SK-N-SH treated with all-trans-retinoic acid at 6 μM for 48 hours (cell line): ENCODE measurements at regions not wholly inside any gene's neighbourhood (a gene's known extent, or its start where the extent isn't known, plus 50 kb on each side); places are given as distances from the start of the nearest gene placed in this dataset.

Experiments
- ATAC-seq: fragments of 200-7000 bp; cut with Tn5 transposase; 3 replicates; pipeline ENCODE4 v1.9.1; 2020; ENCODE audit warnings: mild to moderate bottlenecking, moderate library complexity
- BACH2 ChIP-seq: fragments of 250-450 bp; sonication (Bioruptor Pico); IDR thresholded peaks from 2 replicates; pipeline ENCODE4 v1.9.0; 2021; ENCODE audit warnings: mild to moderate bottlenecking, borderline replicate concordance
- CREB5 ChIP-seq: fragments of 250-450 bp; sonication (Bioruptor Pico); IDR thresholded peaks from 2 replicates; pipeline ENCODE4 v1.5.1; 2020; ENCODE audit warnings: low read depth, mild to moderate bottlenecking, moderate library complexity
- CSDC2 ChIP-seq: fragments of 250-450 bp; sonication (Bioruptor Pico); IDR thresholded peaks from 2 replicates; pipeline ENCODE4 v1.5.0; 2020; ENCODE audit warnings: mild to moderate bottlenecking, moderate library complexity
- CSRNP3 ChIP-seq: fragments of 250-450 bp; sonication (Bioruptor Pico); IDR thresholded peaks from 2 replicates; pipeline ENCODE4 v1.5.1; 2021; ENCODE audit warnings: mild to moderate bottlenecking, moderate library complexity
- ESRRG ChIP-seq: fragments of 250-450 bp; sonication (Bioruptor Pico); IDR thresholded peaks from 2 replicates; pipeline ENCODE4 v1.6.1; 2021; ENCODE audit warnings: mild to moderate bottlenecking
- GLIS3 ChIP-seq: fragments of 250-450 bp; sonication (Bioruptor Pico); IDR thresholded peaks from 2 replicates; pipeline ENCODE4 v1.5.0; 2020; ENCODE audit warnings: mild to moderate bottlenecking, moderate library complexity
- ISL1 ChIP-seq: fragments of 250-450 bp; sonication (Bioruptor Pico); IDR thresholded peaks from 2 replicates; pipeline ENCODE4 v2.1.2; 2022; ENCODE audit warnings: mild to moderate bottlenecking, moderate library complexity
- OSR1 ChIP-seq: fragments of 250-450 bp; sonication (Bioruptor Pico); IDR thresholded peaks from 2 replicates; pipeline ENCODE4 v1.8.0; 2022; ENCODE audit warnings: moderate library complexity, mild to moderate bottlenecking, inconsistent platforms
- PATZ1 ChIP-seq: fragments of 250-450 bp; sonication (Bioruptor Pico); IDR thresholded peaks from 2 replicates; pipeline ENCODE4 v1.8.0; 2020; ENCODE audit warnings: mild to moderate bottlenecking, moderate library complexity, borderline replicate concordance
- POU6F1 ChIP-seq: fragments of 250-450 bp; sonication (Bioruptor Pico); IDR thresholded peaks from 2 replicates; pipeline ENCODE4 v1.8.0; 2021; ENCODE audit warnings: low read depth, mild to moderate bottlenecking, moderate library complexity, borderline replicate concordance
- PPARA ChIP-seq: fragments of 250-450 bp; sonication (Bioruptor Pico); IDR thresholded peaks from 2 replicates; pipeline ENCODE4 v1.5.0; 2020; ENCODE audit warnings: mild to moderate bottlenecking, borderline replicate concordance
- RARB ChIP-seq: fragments of 250-450 bp; sonication (Bioruptor Pico); IDR thresholded peaks from 2 replicates; pipeline ENCODE4 v1.8.0; 2021; ENCODE audit warnings: mild to moderate bottlenecking, moderate library complexity
- SNAI2 ChIP-seq: fragments of 250-450 bp; sonication (Bioruptor Pico); IDR thresholded peaks from 2 replicates; pipeline ENCODE4 v1.5.0; 2020; ENCODE audit warnings: mild to moderate bottlenecking, moderate library complexity
- TCF4 ChIP-seq: fragments of 250-450 bp; sonication (Bioruptor Pico); IDR thresholded peaks from 2 replicates; pipeline ENCODE4 v1.8.0; 2021; ENCODE audit warnings: mild to moderate bottlenecking, moderate library complexity, borderline replicate concordance
- TOX ChIP-seq: fragments of 250-450 bp; sonication (Bioruptor Pico); IDR thresholded peaks from 2 replicates; pipeline ENCODE4 v1.8.0; 2021; ENCODE audit warnings: mild to moderate bottlenecking, moderate library complexity, borderline replicate concordance
- TSHZ2 ChIP-seq: fragments of 250-450 bp; sonication (Bioruptor Pico); IDR thresholded peaks from 2 replicates; pipeline ENCODE4 v1.5.0; 2020; ENCODE audit warnings: mild to moderate bottlenecking, moderate library complexity
- ZC3H10 ChIP-seq: fragments of 250-450 bp; sonication (Bioruptor Pico); IDR thresholded peaks from 2 replicates; pipeline ENCODE4 v1.5.1; 2021; ENCODE audit warnings: mild to moderate bottlenecking, moderate library complexity
- ZFP3 ChIP-seq: fragments of 250-450 bp; sonication (Bioruptor Pico); IDR thresholded peaks from 2 replicates; pipeline ENCODE4 v1.5.0; 2020; ENCODE audit warnings: mild to moderate bottlenecking, moderate library complexity
- ZFP30 ChIP-seq: fragments of 450-650 bp; formaldehyde crosslinking; IDR thresholded peaks from 2 replicates; pipeline ENCODE4 v1.5.0; 2022; ENCODE audit warnings: mild to moderate bottlenecking, moderate library complexity
- ZNF565 ChIP-seq: fragments of 450-650 bp; formaldehyde crosslinking; conservative IDR thresholded peaks from 2 replicates; pipeline ENCODE4 v1.5.0; 2020; ENCODE audit warnings: low read depth, mild to moderate bottlenecking, moderate library complexity
- ZNF70 ChIP-seq: fragments of 450-650 bp; formaldehyde crosslinking; IDR thresholded peaks from 2 replicates; pipeline ENCODE4 v1.5.0; 2020; ENCODE audit warnings: mild to moderate bottlenecking, moderate library complexity
- ZNF8 ChIP-seq: fragments of 450-650 bp; formaldehyde crosslinking; IDR thresholded peaks from 2 replicates; pipeline ENCODE4 v1.5.0; 2020; ENCODE audit warnings: mild to moderate bottlenecking, moderate library complexity

GRCh38 chr5:143575286-143575685, 171.8 kb upstream of the NR3C1 start:
- ATAC-seq: no peak
- TF ChIP-seq TSHZ2 (CRISPR knock-in tag) (no peak), SNAI2 (CRISPR knock-in tag) (no peak), ZNF8 (no peak), POU6F1 (CRISPR knock-in tag) (no peak), PATZ1 (no peak), TOX (CRISPR knock-in tag) (no peak), CREB5 (CRISPR knock-in tag) (no peak), GLIS3 (CRISPR knock-in tag) (no peak), ESRRG (no peak), RARB (CRISPR knock-in tag) (no peak), BACH2 (CRISPR knock-in tag) (no peak), CSDC2 (CRISPR knock-in tag) (no peak), TCF4 (CRISPR knock-in tag) (no peak), PPARA (CRISPR knock-in tag) (no peak), ISL1 (CRISPR knock-in tag) (no peak), ZNF565 (CRISPR knock-in tag) (no peak), ZNF70 (CRISPR knock-in tag) (no peak), OSR1 (CRISPR knock-in tag) (no peak), CSRNP3 (CRISPR knock-in tag) (no peak), ZFP30 (CRISPR knock-in tag) (no peak)

GRCh38 chr5:143574236-143574635, 170.8 kb upstream of the NR3C1 start:
- no peak for ATAC-seq
- TF ChIP-seq GLIS3 (CRISPR knock-in tag): no peak
- no peak for TF ChIP-seq TOX (CRISPR knock-in tag)
- no peak for TF ChIP-seq BACH2 (CRISPR knock-in tag)
- no peak for TF ChIP-seq PATZ1
- TF ChIP-seq CSDC2 (CRISPR knock-in tag): no peak
- TF ChIP-seq CREB5 (CRISPR knock-in tag): no peak
- no peak for TF ChIP-seq RARB (CRISPR knock-in tag)
- no peak for TF ChIP-seq ISL1 (CRISPR knock-in tag)
- no peak for TF ChIP-seq ZFP3
- no peak for TF ChIP-seq CSRNP3 (CRISPR knock-in tag)
- no peak for TF ChIP-seq ZNF565 (CRISPR knock-in tag)
- TF ChIP-seq ZC3H10 (CRISPR knock-in tag): no peak
- no peak for TF ChIP-seq PPARA (CRISPR knock-in tag)
- no peak for TF ChIP-seq ZFP30 (CRISPR knock-in tag)
- no peak for TF ChIP-seq ESRRG
- no peak for TF ChIP-seq TSHZ2 (CRISPR knock-in tag)
